Mammary epithelial cell (primary cell): ENCODE measurements at regions not wholly inside any gene's neighbourhood (a gene's known extent, or its start where the extent isn't known, plus 50 kb on each side); places are given as distances from the start of the nearest gene placed in this dataset.

ENCODE experiments used
- CTCF ChIP-seq, 2 donors: IDR thresholded peaks in 1 of 2; conservative IDR thresholded peaks in 1 of 2; 2 replicates each; pipeline ENCODE4 v1.5.1; 2011 to 2012; ENCODE audit warnings: inconsistent platforms in 2 of 2, low read length in 2 of 2, mild to moderate bottlenecking in 2 of 2, control low read depth in 1 of 2, low read depth in 1 of 2; ENCODE audit not compliant: insufficient read depth in 1 of 2; ENCODE audit errors: extremely low read depth in 1 of 2
- EZH2 ChIP-seq: IDR thresholded peaks from 2 replicates; pipeline ENCODE4 v1.6.1; 2012; ENCODE audit warnings: low read length, inconsistent platforms, borderline replicate concordance

DNA sequence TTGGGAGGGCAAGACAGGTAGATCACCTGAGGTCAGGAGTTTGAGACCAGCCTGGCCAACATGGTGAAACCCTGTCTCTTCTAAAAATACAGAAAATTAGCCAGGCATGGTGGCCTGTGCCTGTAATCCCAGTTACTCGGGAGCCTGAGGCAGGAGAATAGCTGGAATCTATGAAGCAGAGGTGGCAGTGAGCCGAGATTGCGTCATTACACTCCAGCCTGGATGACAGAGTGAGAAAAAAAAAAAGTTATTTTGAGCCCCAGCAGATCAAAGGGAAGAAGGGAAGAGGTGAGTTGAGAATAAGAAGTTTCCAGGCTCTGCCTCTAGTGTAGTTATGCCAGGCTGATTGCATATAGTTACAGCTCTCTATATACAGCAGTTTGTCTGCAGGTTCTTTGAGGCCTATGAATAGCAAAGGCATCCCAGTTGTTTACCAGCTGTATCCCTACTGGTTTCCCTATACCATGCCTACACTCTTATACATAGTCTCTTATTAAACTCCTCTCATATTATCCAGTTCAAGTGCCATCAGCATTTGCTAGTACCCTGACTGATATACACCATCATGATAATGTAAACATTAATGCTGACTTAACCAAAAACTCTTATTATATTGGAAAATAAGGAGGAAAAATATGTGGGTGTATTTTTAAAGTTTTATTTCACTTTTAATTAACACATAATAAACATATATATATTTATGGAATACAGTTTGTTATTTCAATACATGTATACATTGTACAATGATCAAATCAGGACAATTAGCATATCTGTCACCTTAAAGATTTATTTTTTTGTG lies 823.6 kb upstream of the ADGRB3 start:
- no peak for TF ChIP-seq EZH2
- TF ChIP-seq CTCF (conservative IDR thresholded peaks at IDR 0.05 in 1 of 2, IDR thresholded peaks at IDR 0.05 in 1 of 2; ENCODE audit: extremely low read depth in 1 of 2, insufficient read depth in 1 of 2, low read depth in 1 of 2, low read length in 2 of 2): no peak
